NCI-H2107 treated with DMSO at 0.1 percent for 48 hours (cell line): ENCODE measurements at regions not wholly inside any gene's neighbourhood (a gene's known extent, or its start where the extent isn't known, plus 50 kb on each side); places are given as distances from the start of the nearest gene placed in this dataset.

ENCODE experiments used
- DNase-seq: peaks from one replicate; lab custom pipeline; 2025; ENCODE audit not compliant: unreplicated experiment; lab: John Stamatoyannopoulos, UW

DNA sequence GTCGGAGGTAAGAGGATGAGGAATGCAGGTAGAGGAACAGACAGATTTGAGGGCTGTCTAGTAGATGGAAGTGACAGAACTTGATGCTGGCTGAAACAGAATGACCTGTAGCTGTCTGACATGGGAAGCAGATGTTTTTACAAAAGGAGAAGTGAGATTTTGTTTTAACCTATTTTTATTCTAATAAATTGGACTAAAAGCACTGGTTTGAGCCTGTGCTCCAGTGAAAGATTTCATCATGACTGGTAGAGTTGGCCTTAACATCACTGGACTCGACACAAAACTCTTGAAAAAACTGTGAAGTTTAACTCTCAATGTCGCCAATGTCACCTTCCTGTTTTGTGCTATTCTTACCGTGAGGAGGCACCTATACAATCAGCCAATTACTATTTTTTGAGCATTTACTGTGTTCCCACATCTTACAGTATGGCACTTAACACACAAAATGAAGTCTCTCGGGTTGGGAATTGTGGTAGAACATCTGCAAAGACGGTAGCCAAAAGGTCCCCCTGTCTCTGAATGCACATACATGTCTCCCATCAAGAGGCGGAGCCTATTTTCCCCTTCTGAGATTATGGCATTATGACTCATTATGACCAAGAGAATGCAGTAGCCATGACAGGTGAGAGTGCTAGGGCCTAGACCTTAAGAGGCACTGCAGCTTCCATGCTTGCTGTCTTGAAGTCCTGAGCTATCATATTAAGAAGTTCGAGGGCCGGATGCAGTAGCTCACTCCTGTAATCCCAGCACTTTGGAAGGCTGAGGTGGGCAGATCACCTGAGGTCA is 93.2 kb downstream of the FOXF2 start:
- no peak for DNase-seq

DNA sequence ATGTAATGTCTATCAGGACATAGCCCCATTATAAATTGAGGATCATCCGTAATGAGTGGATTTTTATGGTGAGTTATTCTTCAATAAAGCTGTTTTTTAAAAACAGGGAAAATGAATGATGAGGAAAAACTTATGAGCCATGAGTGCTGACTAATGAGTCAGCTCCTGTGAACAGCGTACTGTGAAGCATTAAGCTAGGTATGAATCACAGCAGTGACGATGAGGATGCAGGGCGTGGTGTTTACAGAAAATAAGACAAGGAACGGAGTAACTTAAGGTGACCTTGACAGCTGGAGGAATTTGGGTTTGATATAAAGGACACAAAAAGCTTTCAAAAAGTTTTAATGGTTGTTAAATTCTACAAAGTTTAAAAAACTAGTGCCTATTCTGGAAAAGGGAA is 96.3 kb downstream of the FOXF2 start:
- no peak for DNase-seq

- no peak for DNase-seq
These were observed 97.0 kb downstream of the FOXF2 start for GRCh38 chr6:1486387-1486786.

DNA sequence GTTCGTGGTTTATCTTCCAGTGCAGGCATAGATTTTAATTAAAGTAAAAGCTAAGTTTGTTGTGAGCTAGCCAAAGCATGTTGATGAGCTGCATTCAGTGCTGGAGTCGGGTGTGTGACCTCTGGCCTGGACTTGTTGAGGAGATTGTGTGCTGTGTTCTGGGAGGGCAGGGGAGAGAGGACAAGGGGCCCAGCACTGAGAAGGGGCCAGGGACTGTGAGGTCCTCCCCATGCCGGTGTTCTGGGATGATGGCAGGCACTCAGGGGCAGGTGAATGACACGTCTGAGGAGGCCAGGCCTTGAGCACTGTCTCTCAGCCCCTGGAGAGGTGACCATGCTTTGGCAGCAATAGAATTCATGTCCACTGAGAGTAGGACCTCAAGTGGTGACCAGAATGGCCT is 97.9 kb downstream of the FOXF2 start:
- no peak for DNase-seq

DNA sequence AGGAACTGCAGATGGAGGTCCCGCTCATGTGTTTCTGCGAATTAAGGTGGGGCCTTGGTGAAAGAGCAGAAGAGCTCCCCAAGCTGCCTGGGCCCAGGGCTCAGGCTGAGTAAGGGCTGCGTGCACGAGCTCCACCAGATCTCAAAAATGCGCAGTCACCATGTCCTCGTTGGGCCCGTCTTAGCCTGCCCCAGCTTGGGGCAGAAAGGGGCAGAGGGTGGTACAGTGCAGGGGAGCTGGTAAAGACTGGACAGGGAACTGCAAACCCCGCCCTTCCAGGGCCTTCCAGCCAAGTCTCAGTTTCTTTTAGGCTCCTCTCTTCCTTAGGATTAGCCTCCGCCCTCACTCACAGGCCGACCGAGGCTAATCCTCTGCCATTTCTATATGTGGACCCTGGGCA is 101.6 kb downstream of the FOXF2 start:
- DNase-seq: no peak

- DNase-seq: no peak
These were observed 102.4 kb downstream of the FOXF2 start for GRCh38 chr6:1491591-1492319.

DNA sequence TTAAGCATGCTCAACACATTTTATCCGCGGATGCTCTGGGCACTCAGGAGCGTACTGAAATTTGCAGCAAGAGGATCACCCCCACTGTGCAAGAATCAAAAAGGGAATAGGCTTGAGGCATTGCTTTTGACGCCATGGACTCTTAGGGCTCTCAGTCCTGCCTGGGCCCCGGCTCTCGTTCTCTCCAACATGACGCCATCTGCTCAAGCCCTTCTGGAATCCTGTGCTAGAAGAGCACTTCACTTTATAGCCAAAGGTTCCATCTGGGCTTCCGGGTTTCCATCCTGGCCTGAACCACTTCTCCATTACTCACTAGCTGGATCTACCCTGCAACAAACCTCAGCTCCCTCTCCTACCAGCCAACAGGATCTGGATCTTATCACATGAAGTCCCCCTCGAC is 105.3 kb downstream of the FOXF2 start:
- DNase-seq: no peak

GRCh38 chr6:1495344-1495743 is 106.0 kb downstream of the FOXF2 start:
- DNase-seq: no peak

DNA sequence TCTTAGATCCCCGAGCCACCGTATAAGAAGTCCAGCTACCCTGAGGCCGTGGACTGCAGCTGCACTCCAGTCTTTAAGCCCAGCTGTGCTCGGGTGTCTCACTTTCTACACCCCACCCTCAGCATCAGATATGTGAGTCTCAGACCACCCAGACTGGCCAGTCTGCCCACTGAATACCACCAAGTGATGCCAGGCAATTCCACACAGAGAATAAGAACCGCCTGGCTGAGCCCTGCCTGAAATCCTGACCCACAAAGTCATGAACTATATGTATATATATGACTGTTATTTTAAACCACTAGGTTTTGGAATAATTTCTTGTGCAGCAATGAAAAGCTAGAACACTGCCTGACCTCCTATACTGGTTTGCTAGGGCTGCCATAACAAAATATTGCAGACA is 106.7 kb downstream of the FOXF2 start:
- DNase-seq: no peak

DNA sequence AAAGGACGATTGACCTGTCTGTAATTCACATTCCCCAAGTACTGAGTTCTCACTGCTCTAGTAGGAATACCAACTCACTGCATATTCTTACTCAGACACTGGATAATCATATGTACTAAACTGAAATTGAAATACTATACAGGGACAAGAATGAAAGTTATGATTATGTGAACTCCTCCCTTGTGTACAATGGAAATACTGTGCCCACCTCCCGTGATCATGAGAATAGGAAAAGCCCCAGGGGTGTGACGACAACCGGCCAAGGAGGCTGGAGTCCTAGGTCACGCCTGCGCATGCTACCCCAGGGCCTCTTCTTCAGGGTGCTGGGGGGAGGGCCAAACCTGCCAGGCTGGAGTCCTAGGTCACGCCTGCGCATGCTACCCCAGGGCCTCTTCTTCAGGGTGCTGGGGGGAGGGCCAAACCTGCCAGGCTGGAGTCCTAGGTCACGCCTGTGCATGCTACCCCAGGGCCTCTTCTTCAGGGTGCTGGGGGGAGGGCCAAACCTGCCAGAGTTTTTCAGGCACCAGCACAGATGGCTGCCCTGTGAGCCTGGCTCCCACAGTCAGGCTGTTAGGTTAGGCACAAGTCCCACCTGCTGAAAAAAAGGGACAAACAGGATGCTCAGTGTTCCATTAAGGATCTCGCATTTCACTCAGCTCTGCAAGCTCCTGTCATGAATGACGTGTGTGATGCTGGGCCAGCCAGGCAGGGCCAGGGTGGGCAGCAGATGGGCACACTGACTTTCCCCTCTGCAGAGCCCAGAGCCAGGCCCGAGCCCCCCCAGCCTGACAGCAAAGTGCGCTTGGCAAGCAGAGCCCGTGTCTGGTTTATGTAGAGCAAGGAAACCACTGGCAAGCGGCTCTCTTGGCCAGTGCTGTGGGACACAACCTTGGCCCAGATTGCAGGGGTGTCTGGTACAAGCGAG is 107.7 kb downstream of the FOXF2 start:
- DNase-seq: no peak

DNA sequence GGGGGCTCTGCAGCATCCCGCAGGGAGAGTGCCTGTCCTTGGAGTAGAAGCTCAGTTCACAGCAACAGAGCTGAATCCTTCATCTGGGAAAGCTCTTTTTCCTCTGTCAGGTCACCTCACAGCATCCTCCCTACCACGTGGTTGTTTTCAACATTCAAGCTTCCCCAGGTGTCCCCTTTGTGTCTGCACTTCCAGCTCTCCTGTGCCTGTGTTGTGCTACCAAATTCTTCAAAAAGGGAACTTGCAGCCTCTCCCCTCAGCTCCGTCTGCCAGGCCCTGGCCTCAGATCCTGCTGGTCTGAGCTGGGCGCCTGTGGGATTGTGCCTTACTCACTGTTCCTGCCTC is 108.4 kb downstream of the FOXF2 start:
- DNase-seq: no peak

GRCh38 chr6:1498491-1499113 is 109.2 kb downstream of the FOXF2 start:
- DNase-seq: no peak

DNA sequence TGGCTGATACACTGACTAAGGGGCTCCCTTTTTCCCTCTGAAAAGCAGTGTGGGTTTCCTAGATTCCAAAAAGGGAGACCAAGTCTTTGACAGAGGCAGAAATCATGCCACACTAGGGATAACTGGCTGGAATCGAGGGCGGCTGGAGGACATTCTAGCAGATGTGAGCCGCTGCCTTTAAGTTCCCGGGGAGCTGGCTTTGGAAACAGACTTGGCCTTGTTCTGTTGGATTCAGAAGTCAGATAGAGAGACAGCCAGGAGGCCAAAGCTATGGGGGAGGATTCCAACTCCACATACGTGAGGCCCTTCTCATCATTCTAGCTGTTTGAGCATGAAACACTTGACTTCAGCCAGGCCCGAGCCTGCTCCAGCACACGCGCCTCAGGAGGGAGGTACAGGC is 109.9 kb upstream of the FOXC1 start:
- DNase-seq: no peak

DNA sequence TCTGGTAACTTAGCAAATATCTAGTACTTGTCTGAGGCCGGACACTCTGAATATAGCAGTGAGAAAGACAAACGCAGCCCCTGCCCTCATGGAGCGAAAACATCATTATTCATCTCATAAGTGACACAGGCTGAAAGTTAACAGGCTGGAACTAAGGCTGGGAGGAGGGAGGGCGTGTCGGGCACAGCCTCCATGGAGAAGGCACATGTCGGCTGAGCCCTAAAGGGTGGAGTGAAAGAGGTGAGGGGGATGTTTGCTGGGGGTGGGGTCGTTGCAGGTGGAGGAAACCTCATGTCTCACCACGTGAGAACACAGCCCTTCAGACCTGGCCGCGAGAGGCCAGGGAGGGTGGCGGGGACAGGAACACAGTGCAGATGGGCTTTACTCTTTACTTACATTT is 108.8 kb upstream of the FOXC1 start:
- DNase-seq: no peak

GRCh38 chr6:1502041-1502440 is 107.7 kb upstream of the FOXC1 start:
- no peak for DNase-seq

DNA sequence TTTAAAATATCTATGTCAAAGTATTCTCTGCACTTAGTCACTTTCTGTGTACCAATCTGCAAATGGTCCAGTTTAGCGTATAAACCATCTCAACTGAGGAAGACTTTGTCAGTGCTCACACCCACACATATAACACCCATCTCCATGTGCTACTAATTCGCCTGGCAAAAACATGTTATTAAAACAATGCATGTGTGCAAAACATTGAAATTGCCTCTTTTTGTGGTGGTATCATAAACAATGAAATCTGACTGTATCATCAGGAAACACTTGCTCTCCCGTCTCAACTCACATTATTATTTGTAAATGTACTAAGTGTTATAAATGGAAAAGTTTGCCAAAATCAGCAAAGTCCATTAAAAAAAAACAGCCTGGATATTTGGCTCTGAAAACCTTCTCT is 105.9 kb upstream of the FOXC1 start:
- DNase-seq: no peak

DNA sequence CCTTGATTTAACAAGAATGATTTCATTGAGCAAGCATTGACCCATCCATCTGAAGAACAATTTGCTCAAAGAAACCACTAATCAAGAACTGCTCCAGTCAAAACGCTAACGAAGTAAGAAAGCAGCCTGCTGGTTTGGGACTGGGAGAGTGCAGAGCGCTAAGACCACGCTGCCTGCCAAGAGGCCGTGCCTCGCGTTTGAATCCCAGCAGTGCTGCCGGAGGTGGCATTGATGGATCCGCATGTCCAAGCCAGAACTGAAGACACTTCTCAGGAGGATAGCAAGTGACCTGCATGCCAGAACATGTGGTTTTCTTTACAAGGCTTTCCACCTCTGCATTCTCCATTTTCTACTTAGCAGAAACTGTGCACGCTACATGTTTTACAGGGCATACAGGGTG is 105.2 kb upstream of the FOXC1 start:
- DNase-seq: no peak

DNA sequence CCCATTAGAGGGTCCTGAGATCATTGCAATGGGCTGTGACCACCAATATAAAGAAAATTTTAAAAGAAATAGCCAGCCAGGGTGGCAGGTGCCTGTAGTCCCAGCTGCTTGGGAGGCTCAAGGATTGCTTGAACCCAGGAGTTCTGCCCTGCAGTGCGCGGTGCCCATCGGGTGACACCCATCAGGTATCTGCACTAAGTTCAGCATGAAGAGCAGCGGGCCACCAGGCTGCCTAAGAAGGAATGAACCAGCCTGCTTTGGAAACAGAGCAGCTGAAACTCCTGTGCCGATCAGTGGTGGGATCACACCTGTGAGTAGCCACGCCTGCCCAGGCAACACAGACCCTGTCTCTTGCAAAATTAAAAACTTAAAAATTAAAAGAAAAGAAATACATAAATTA is 102.5 kb upstream of the FOXC1 start:
- DNase-seq: no peak

- no peak for DNase-seq
These were observed 100.5 kb upstream of the FOXC1 start for GRCh38 chr6:1509241-1509640.

- no peak for DNase-seq
These were observed 99.5 kb upstream of the FOXC1 start for GRCh38 chr6:1510239-1510638.

GRCh38 chr6:1513215-1513780 is 96.4 kb upstream of the FOXC1 start:
- no peak for DNase-seq
